Trophoblast cell (in vitro differentiated cells and primary cell): ENCODE measurements at regions not wholly inside any gene's neighbourhood (a gene's known extent, or its start where the extent isn't known, plus 50 kb on each side); places are given as distances from the start of the nearest gene placed in this dataset.

ENCODE experiments used
- DNase-seq, 2 donors: peaks; one replicate each; pipeline ENCODE4 v3.0.0-alpha.2; 2016
- H2AFZ ChIP-seq: 2 replicates; pipeline ENCODE4 v1.6.1; 2013; ENCODE audit warnings: low read length, moderate library complexity, mild to moderate bottlenecking; ENCODE audit not compliant: insufficient read depth, poor library complexity
- H2AK5ac ChIP-seq: 2 replicates; pipeline ENCODE4 v1.6.1; 2013; ENCODE audit warnings: mild to moderate bottlenecking, low read length
- H2BK120ac ChIP-seq: 2 replicates; pipeline ENCODE4 v1.6.1; 2013; ENCODE audit warnings: low read length, mild to moderate bottlenecking, moderate library complexity; ENCODE audit not compliant: insufficient read depth, poor library complexity
- H2BK12ac ChIP-seq: 2 replicates; pipeline ENCODE4 v1.6.1; 2013; ENCODE audit warnings: mild to moderate bottlenecking, low read length, moderate library complexity
- H2BK5ac ChIP-seq: 2 replicates; pipeline ENCODE4 v1.6.1; 2013; ENCODE audit warnings: low read length, low read depth, moderate library complexity, mild to moderate bottlenecking; ENCODE audit not compliant: poor library complexity
- H3K14ac ChIP-seq: 2 replicates; pipeline ENCODE4 v1.6.1; 2013; ENCODE audit warnings: mild to moderate bottlenecking, low read length
- H3K18ac ChIP-seq: 2 replicates; pipeline ENCODE4 v1.6.1; 2013; ENCODE audit warnings: mild to moderate bottlenecking, low read length
- H3K23ac ChIP-seq: 2 replicates; pipeline ENCODE4 v1.6.1; 2013; ENCODE audit warnings: low read length
- H3K27ac ChIP-seq: 2 replicates; pipeline ENCODE4 v1.5.1; 2013; ENCODE audit warnings: low read depth, mild to moderate bottlenecking, inconsistent platforms, low read length, moderate library complexity
- H3K27me3 ChIP-seq: 2 replicates; pipeline ENCODE4 v1.6.1; 2013; ENCODE audit warnings: inconsistent platforms, mild to moderate bottlenecking, low read length, moderate library complexity; ENCODE audit not compliant: insufficient read depth
- H3K36me3 ChIP-seq, 2 experiments: 1 replicate in 1 of 2; 2 replicates in 1 of 2; pipeline ENCODE4 v1.6.1; 2013; ENCODE audit warnings: low read length in 2 of 2, mild to moderate bottlenecking in 2 of 2, moderate library complexity in 1 of 2; ENCODE audit not compliant: insufficient read depth in 2 of 2, control insufficient read depth in 1 of 2
- H3K4ac ChIP-seq: 2 replicates; pipeline ENCODE4 v1.6.1; 2013; ENCODE audit warnings: low read depth, mild to moderate bottlenecking, low read length, moderate library complexity
- H3K4me1 ChIP-seq, 2 experiments: 1 replicate in 1 of 2; 2 replicates in 1 of 2; pipeline ENCODE4 v1.6.1; 2013; ENCODE audit warnings: low read length in 2 of 2, mild to moderate bottlenecking in 2 of 2, moderate library complexity in 1 of 2; ENCODE audit not compliant: insufficient read depth in 2 of 2, control insufficient read depth in 1 of 2
- H3K4me2 ChIP-seq: 2 replicates; pipeline ENCODE4 v1.6.1; 2013; ENCODE audit warnings: inconsistent platforms, mild to moderate bottlenecking, low read length, moderate library complexity
- H3K4me3 ChIP-seq: 2 replicates; pipeline ENCODE4 v1.5.1; 2013; ENCODE audit warnings: mild to moderate bottlenecking, low read depth, low read length, inconsistent platforms
- H3K79me1 ChIP-seq: one replicate; pipeline ENCODE4 v1.6.1; 2013; ENCODE audit warnings: low read length
- H3K79me2 ChIP-seq: 2 replicates; pipeline ENCODE4 v1.6.1; 2013; ENCODE audit warnings: low read length, mild to moderate bottlenecking; ENCODE audit not compliant: control insufficient read depth, insufficient read depth, poor library complexity
- H3K9ac ChIP-seq: 2 replicates; pipeline ENCODE4 v1.6.1; 2013; ENCODE audit warnings: mild to moderate bottlenecking, low read length
- H3K9me3 ChIP-seq: 2 replicates; pipeline ENCODE4 v1.6.1; 2013; ENCODE audit warnings: low read depth, mild to moderate bottlenecking, control low read depth, inconsistent platforms, low read length; ENCODE audit not compliant: insufficient read depth
- H4K12ac ChIP-seq: 2 replicates; pipeline ENCODE4 v1.6.1; 2013; ENCODE audit warnings: low read depth, mild to moderate bottlenecking, low read length, moderate library complexity
- H4K8ac ChIP-seq: 2 replicates; pipeline ENCODE4 v1.6.1; 2013; ENCODE audit warnings: low read depth, mild to moderate bottlenecking, low read length, moderate library complexity
- H4K91ac ChIP-seq: one replicate; pipeline ENCODE4 v1.6.1; 2013; ENCODE audit warnings: low read depth, mild to moderate bottlenecking, low read length, moderate library complexity
- WGBS: extraction: QIAGEN DNeasy Blood & Tissue Kit; methylation state at CpG from one replicate; pipeline ENCODE4 v1.1.7; 2013; ENCODE audit warnings: missing lambda C conversion rate; ENCODE audit not compliant: insufficient read length, insufficient coverage; ENCODE audit errors: extremely low coverage; 5-methylcytosine and 5-hydroxymethylcytosine counted together

GRCh38 chr14:89490466-89490865 is 73.4 kb upstream of the FOXN3 start:
- no peak overlapping the region for H3K4ac ChIP-seq
- H2BK120ac ChIP-seq = no peak overlapping the region
- no peak overlapping the region for H4K91ac ChIP-seq
- H3K9ac ChIP-seq = no peak overlapping the region
- H3K14ac ChIP-seq = no peak overlapping the region
- H4K8ac ChIP-seq = no peak overlapping the region
- no peaks in the 10 kb centered on the region for H3K36me3 ChIP-seq
- no peak overlapping the region for H2BK5ac ChIP-seq
- no peaks in the 10 kb centered on the region for H3K4me1 ChIP-seq
- H3K27me3 ChIP-seq = no peaks in the 10 kb centered on the region
- H2AK5ac ChIP-seq = no peak overlapping the region
- no peak overlapping the region for H3K18ac ChIP-seq
- no peak overlapping the region for H3K27ac ChIP-seq
- H3K4me2 ChIP-seq = no peak overlapping the region
- H3K79me2 ChIP-seq = no peaks in the 10 kb centered on the region
- H2BK12ac ChIP-seq = no peak overlapping the region
- no peak overlapping the region for H4K12ac ChIP-seq
- no peak overlapping the region for H3K4me3 ChIP-seq
- H2AFZ ChIP-seq = no peak overlapping the region
- no CpG with 5 or more reads among the region's 5 CpGs for WGBS
- no peaks in the 10 kb centered on the region for H3K9me3 ChIP-seq
- no peak for DNase-seq
- H3K79me1 ChIP-seq = no peaks in the 10 kb centered on the region
- no peak overlapping the region for H3K23ac ChIP-seq

DNA sequence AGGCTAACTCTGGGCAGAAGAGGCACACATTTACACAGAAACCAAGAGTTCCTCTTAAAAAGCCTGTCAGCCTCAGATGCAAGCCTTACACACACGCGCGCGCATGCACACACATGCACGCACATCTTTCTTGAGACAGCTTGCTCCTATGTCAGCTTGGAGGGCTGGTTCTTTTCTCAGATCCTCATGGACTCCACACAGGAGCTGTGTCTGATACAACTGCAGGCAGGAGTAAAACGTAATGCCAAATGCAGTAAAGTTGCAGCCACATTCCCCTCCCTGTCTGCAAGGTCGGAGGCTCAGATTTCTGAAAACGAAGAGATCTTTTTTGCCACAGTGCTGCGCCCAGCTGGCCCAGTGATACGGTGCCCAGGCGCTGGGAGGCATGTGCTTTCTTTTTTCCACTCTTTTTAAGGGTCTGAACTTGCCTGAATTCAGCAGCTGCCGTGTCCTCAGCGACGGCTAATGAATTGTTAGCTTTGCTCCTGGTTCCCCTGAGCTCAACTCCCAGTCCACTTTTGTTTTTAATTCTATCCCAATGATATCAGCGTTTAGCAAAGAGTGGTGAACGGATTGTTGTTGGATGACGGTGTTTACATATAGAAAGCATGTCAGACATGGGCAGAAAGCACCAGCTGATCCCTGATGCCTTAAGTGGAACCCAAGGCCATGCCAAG is 72.9 kb upstream of the FOXN3 start:
- DNase-seq = no peak
- Histone ChIP-seq H4K12ac (no peak overlapping the region), H3K9me3 (no peaks in the 10 kb centered on the region), H3K4me1 (no peaks in the 10 kb centered on the region), H3K18ac (no peak overlapping the region), H3K79me2 (no peaks in the 10 kb centered on the region), H3K14ac (no peak overlapping the region), H3K79me1 (no peaks in the 10 kb centered on the region), H2BK120ac (no peak overlapping the region), H2BK12ac (no peak overlapping the region), H2BK5ac (no peak overlapping the region), H2AK5ac (no peak overlapping the region), H3K27me3 (no peaks in the 10 kb centered on the region), H3K4me2 (no peak overlapping the region), H3K36me3 (no peaks in the 10 kb centered on the region), H3K23ac (no peak overlapping the region), H4K8ac (no peak overlapping the region), H3K4me3 (no peak overlapping the region), H3K4ac (no peak overlapping the region), H2AFZ (no peak overlapping the region), H4K91ac (no peak overlapping the region), H3K9ac (no peak overlapping the region), H3K27ac (no peak overlapping the region)
- no CpG with 5 or more reads among the region's 17 CpGs for WGBS

DNA sequence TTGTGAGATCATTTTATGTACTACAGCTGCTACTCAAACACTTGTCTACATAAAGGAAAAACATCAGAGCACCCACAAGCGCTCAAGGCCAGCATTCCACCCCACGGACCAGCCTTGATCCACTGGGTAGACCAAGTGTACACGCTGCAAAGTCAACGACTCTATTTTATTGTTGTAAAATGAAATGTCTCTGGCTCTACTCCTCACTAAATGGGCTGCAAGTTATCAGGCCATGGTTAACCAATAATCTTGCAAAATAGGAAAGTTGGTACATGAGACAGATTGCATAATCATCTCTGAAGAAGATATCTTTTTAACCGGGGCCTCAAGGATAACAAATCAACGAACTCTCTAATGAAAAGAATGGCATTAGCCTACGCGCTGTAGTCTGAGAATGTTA is 69.9 kb upstream of the FOXN3 start:
- H4K91ac ChIP-seq = no peak overlapping the region
- WGBS = no CpG with 5 or more reads among the region's 8 CpGs
- H3K36me3 ChIP-seq = no peaks in the 10 kb centered on the region
- DNase-seq = no peak
- no peak overlapping the region for H4K12ac ChIP-seq
- H2BK120ac ChIP-seq = no peak overlapping the region
- no peaks in the 10 kb centered on the region for H3K79me2 ChIP-seq
- no peaks in the 10 kb centered on the region for H3K9me3 ChIP-seq
- H3K4me2 ChIP-seq = no peak overlapping the region
- H3K27me3 ChIP-seq = no peaks in the 10 kb centered on the region
- H2AFZ ChIP-seq = no peak overlapping the region
- no peaks in the 10 kb centered on the region for H3K79me1 ChIP-seq
- no peak overlapping the region for H2BK12ac ChIP-seq
- no peak overlapping the region for H3K4ac ChIP-seq
- H3K9ac ChIP-seq = no peak overlapping the region
- H2AK5ac ChIP-seq = no peak overlapping the region
- H4K8ac ChIP-seq = no peak overlapping the region
- no peak overlapping the region for H3K27ac ChIP-seq
- no peak overlapping the region for H3K14ac ChIP-seq
- H3K18ac ChIP-seq = no peak overlapping the region
- H3K4me1 ChIP-seq = no peaks in the 10 kb centered on the region
- no peak overlapping the region for H3K4me3 ChIP-seq
- no peak overlapping the region for H2BK5ac ChIP-seq
- H3K23ac ChIP-seq = no peak overlapping the region

DNA sequence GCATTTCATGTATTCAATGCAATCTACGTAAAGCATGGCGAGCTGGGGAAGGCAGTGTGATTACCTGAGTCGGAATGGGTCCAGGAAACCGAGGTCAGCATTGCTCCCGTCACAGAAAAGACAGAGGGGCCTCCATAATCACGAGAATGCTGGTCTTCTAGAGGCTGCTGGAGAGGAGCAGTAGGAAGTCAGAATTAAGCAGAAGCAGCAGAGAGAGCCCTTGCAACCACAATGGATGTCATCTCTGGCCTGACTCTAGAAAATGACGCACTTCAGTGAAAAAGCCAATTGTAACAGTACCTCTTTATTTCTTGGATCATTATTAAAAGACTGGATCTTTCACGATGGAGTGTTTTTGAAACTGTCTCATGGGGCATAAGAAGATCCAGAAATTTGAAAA is 69.5 kb upstream of the FOXN3 start:
- H3K27ac ChIP-seq = no peak overlapping the region
- no peak overlapping the region for H3K4me2 ChIP-seq
- no peaks in the 10 kb centered on the region for H3K79me2 ChIP-seq
- no peaks in the 10 kb centered on the region for H3K79me1 ChIP-seq
- no peak overlapping the region for H3K9ac ChIP-seq
- no peak overlapping the region for H3K23ac ChIP-seq
- H3K18ac ChIP-seq = no peak overlapping the region
- no peak overlapping the region for H2AK5ac ChIP-seq
- H3K4ac ChIP-seq = no peak overlapping the region
- H2BK120ac ChIP-seq = no peak overlapping the region
- no peaks in the 10 kb centered on the region for H3K9me3 ChIP-seq
- H3K14ac ChIP-seq = no peak overlapping the region
- no CpG with 5 or more reads among the region's 8 CpGs for WGBS
- no peak overlapping the region for H2BK5ac ChIP-seq
- no peak overlapping the region for H3K4me3 ChIP-seq
- no peaks in the 10 kb centered on the region for H3K4me1 ChIP-seq
- no peak overlapping the region for H4K12ac ChIP-seq
- H4K8ac ChIP-seq = no peak overlapping the region
- peak in 1 of 2 donors; percentile 19 for DNase-seq
- H3K27me3 ChIP-seq = no peaks in the 10 kb centered on the region
- no peaks in the 10 kb centered on the region for H3K36me3 ChIP-seq
- H4K91ac ChIP-seq = no peak overlapping the region
- H2AFZ ChIP-seq = no peak overlapping the region
- no peak overlapping the region for H2BK12ac ChIP-seq
